ENCODE measurements at regions not wholly inside any gene's neighbourhood (a gene's known extent, or its start where the extent isn't known, plus 50 kb on each side); places are given as distances from the start of the nearest gene placed in this dataset.
"Not testable (repeated sequence)": the region's sequence is repeated elsewhere in the genome, so short reads cannot be mapped to it uniquely, and the experiment has no call there.

DNA sequence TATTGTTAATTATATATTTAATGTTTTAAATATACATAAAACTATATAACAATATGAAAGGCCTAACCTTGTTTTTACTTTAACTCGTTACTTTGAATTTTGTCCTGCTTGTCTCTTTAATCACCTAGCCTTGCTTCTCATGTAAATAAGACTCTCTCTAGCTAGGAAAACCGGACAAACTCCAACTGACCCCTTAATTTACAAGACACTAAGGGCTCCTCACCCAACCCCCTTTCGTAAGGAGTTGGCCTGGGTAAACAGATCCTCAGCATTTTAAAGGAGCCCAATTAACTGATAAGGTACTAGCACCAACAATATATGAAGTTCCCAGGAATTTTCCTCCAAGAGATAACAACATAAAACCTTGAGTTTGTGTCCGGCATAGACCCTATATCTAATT lies 1246.9 kb downstream of the JRKL start:
- TF ChIP-seq NBN (IDR thresholded peaks at IDR 0.05; ENCODE audit: low read depth); CHD2 (IDR thresholded peaks at IDR 0.05; ENCODE audit: low read depth, low read length); EZH2 (IDR thresholded peaks at IDR 0.05; ENCODE audit: borderline replicate concordance, low read depth, low read length); MYBL2 (IDR thresholded peaks at IDR 0.05; ENCODE audit: low read depth); MYBL2 (CRISPR knock-in tag; IDR thresholded peaks at IDR 0.05; ENCODE audit: borderline replicate concordance); ARNT (IDR thresholded peaks at IDR 0.05): not testable (repeated sequence)

Measured in K562 (cell line).